Esophagus muscularis mucosa (tissue), 4 donors: ENCODE measurements at regions not wholly inside any gene's neighbourhood (a gene's known extent, or its start where the extent isn't known, plus 50 kb on each side); places are given as distances from the start of the nearest gene placed in this dataset.

Experiments used
- EP300 ChIP-seq: sonication (generic); formaldehyde crosslinking; IDR thresholded peaks from one replicate; pipeline ENCODE4 v1.6.1; 2017; ENCODE audit warnings: antibody characterized with exemption
- POLR2A ChIP-seq: fragments of 450-650 bp; IDR thresholded peaks from one replicate; pipeline ENCODE4 v1.6.1; 2017; ENCODE audit warnings: antibody characterized with exemption, moderate library complexity, mild to moderate bottlenecking, low read depth
- POLR2AphosphoS5 ChIP-seq, 2 donors: sonication (generic); formaldehyde crosslinking; IDR thresholded peaks; one replicate each; pipeline ENCODE4 v1.6.1; 2017; ENCODE audit warnings: antibody characterized with exemption in 2 of 2
- TF ChIP-seq, protein P1 (sequence below), 3 experiments: fragments of 200-600 bp in 2 of 3; fragments of 450-650 bp in 1 of 3; sonication (generic) in 2 of 3; IDR thresholded peaks; one replicate each; pipeline ENCODE4 v1.5.1; 2017 to 2019; ENCODE audit warnings: antibody characterized with exemption in 3 of 3, mild to moderate bottlenecking in 2 of 3, moderate library complexity in 1 of 3

DNA sequence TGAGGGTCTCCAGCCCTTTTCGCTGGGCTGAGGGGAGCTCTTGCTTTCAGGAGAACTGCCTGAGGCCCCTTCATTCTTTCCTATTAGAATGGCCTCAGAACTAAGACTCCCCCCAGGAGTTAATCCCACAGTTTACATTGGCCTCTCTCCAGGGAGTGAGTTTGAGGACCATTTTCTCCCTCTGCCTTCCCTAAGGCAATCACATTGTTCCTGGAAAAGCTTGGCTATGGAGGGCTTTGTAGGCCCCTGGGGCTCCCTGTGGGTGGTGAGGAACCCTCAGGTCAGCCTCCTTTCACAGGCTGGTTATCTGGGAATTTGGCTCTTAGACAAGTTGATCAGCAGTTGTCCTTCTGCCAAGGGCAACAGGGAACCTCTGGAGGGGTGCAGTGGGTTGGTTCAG is 343.7 kb downstream of the RPS24 start:
- TF ChIP-seq POLR2A (no peak), EP300 (no peak), POLR2AphosphoS5 (IDR thresholded peaks at IDR 0.05) (no peak)
- TF ChIP-seq, protein P1, sequence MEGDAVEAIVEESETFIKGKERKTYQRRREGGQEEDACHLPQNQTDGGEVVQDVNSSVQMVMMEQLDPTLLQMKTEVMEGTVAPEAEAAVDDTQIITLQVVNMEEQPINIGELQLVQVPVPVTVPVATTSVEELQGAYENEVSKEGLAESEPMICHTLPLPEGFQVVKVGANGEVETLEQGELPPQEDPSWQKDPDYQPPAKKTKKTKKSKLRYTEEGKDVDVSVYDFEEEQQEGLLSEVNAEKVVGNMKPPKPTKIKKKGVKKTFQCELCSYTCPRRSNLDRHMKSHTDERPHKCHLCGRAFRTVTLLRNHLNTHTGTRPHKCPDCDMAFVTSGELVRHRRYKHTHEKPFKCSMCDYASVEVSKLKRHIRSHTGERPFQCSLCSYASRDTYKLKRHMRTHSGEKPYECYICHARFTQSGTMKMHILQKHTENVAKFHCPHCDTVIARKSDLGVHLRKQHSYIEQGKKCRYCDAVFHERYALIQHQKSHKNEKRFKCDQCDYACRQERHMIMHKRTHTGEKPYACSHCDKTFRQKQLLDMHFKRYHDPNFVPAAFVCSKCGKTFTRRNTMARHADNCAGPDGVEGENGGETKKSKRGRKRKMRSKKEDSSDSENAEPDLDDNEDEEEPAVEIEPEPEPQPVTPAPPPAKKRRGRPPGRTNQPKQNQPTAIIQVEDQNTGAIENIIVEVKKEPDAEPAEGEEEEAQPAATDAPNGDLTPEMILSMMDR (IDR thresholded peaks at IDR 0.05), result no peak
